ENCODE measurements at regions not wholly inside any gene's neighbourhood (a gene's known extent, or its start where the extent isn't known, plus 50 kb on each side); places are given as distances from the start of the nearest gene placed in this dataset.

DNA sequence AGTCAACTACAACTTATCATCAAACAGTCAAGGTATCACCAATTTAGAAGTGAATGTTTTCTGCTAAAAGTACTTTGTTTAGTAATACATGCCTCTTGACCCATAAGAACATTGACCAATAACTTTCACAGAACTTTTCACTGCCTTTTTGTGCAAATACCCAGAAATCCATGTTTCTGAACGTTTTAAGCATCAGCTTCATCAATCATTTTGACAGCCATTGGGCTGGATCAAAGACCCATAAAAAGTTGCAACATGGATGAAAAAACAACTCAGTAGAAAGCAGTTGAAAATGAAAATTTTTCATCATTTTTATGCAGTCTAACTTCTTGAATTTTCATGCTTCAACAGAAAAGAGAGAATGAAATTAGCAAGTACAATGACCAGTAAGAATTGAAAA is 466.7 kb downstream of the TRAM1L1 start:
- Histone ChIP-seq H3K4me2 (ENCODE audit: low read length) (no peak overlapping the region), H4K20me1 (ENCODE audit: low read length) (no peaks in the 10 kb centered on the region), H3K27me3 (ENCODE audit: low read length) (no peaks in the 10 kb centered on the region), H3K36me3 (ENCODE audit: low read depth, low read length) (no peaks in the 10 kb centered on the region), H3K9me3 (ENCODE audit: low read length) (no peaks in the 10 kb centered on the region), H3K79me2 (ENCODE audit: low read length) (no peaks in the 10 kb centered on the region), H3K27ac (ENCODE audit: low read length) (no peak overlapping the region), H3K9ac (ENCODE audit: low read length) (no peak overlapping the region), H3K4me1 (ENCODE audit: insufficient read depth, low read length) (no peaks in the 10 kb centered on the region), H3F3A (ENCODE audit: low read length, unreplicated experiment) (no peaks in the 10 kb centered on the region), H3K4me3 (ENCODE audit: low read length) (no peak overlapping the region), H3K9me2 (replicated peaks; ENCODE audit: low read length) (no peaks in the 10 kb centered on the region), H2AFZ (ENCODE audit: low read length) (no peak overlapping the region)
- no TSS peak for BruUV-seq (replicated peaks)
- ChIA-PET CTCF (no interaction called here), POLR2A (ENCODE audit: unreplicated experiment) (no interaction called here)
- intact Hi-C loops (cut with micrococcal nuclease): no loop called here
- ATAC-seq (no peak), DNase-seq (no peak)
- TF ChIP-seq EZH2phosphoT487 (IDR thresholded peaks at IDR 0.05; ENCODE audit: borderline replicate concordance, low read length) (no peak), EZH2 (IDR thresholded peaks at IDR 0.05; ENCODE audit: low read length, unreplicated experiment) (no peak)
- TF ChIP-seq, protein P1, sequence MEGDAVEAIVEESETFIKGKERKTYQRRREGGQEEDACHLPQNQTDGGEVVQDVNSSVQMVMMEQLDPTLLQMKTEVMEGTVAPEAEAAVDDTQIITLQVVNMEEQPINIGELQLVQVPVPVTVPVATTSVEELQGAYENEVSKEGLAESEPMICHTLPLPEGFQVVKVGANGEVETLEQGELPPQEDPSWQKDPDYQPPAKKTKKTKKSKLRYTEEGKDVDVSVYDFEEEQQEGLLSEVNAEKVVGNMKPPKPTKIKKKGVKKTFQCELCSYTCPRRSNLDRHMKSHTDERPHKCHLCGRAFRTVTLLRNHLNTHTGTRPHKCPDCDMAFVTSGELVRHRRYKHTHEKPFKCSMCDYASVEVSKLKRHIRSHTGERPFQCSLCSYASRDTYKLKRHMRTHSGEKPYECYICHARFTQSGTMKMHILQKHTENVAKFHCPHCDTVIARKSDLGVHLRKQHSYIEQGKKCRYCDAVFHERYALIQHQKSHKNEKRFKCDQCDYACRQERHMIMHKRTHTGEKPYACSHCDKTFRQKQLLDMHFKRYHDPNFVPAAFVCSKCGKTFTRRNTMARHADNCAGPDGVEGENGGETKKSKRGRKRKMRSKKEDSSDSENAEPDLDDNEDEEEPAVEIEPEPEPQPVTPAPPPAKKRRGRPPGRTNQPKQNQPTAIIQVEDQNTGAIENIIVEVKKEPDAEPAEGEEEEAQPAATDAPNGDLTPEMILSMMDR (conservative IDR thresholded peaks at IDR 0.05; ENCODE audit: low read depth, low read length): no peak

DNA sequence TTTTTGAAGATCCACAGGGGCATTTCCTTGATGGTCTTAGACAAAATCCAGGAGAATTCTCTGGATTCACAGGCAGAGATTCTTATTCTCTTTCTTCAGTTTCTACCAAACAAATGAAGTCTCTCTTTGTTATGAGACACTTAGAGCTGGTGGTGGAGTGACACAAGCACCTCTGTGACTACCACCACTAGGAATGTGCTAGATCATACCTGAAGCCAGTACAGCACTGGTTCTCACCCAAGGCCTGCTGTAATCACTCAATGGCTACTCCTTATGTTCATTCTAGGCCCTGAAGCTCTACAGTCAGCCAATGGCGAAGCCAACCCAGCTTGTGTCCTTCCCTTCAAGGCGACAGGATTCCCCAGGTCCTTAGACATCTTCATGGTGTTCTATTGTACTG is 482.3 kb downstream of the TRAM1L1 start:
- Histone ChIP-seq H3K4me1 (ENCODE audit: insufficient read depth, low read length) (no peaks in the 10 kb centered on the region), H3F3A (ENCODE audit: low read length, unreplicated experiment) (no peaks in the 10 kb centered on the region), H3K9me2 (replicated peaks; ENCODE audit: low read length) (no peaks in the 10 kb centered on the region), H3K36me3 (ENCODE audit: low read depth, low read length) (no peaks in the 10 kb centered on the region), H4K20me1 (ENCODE audit: low read length) (no peaks in the 10 kb centered on the region), H3K9me3 (ENCODE audit: low read length) (no peaks in the 10 kb centered on the region), H3K4me2 (ENCODE audit: low read length) (no peak overlapping the region), H3K9ac (ENCODE audit: low read length) (no peak overlapping the region), H3K4me3 (ENCODE audit: low read length) (no peak overlapping the region), H3K27ac (ENCODE audit: low read length) (no peak overlapping the region), H3K79me2 (ENCODE audit: low read length) (no peaks in the 10 kb centered on the region), H2AFZ (ENCODE audit: low read length) (no peak overlapping the region), H3K27me3 (ENCODE audit: low read length) (no peaks in the 10 kb centered on the region)
- TF ChIP-seq EZH2 (IDR thresholded peaks at IDR 0.05; ENCODE audit: low read length, unreplicated experiment) (no peak), EZH2phosphoT487 (IDR thresholded peaks at IDR 0.05; ENCODE audit: borderline replicate concordance, low read length) (no peak)
- TF ChIP-seq, protein P1 (conservative IDR thresholded peaks at IDR 0.05; ENCODE audit: low read depth, low read length): no peak
- ATAC-seq (no peak; the same call in 1 of the 2 replicates), DNase-seq (peak; percentile 13)
- no TSS peak for BruUV-seq (replicated peaks)
- ChIA-PET POLR2A (ENCODE audit: unreplicated experiment) (no interaction called here), CTCF (no interaction called here)
- intact Hi-C loops (cut with micrococcal nuclease): no loop called here

DNA sequence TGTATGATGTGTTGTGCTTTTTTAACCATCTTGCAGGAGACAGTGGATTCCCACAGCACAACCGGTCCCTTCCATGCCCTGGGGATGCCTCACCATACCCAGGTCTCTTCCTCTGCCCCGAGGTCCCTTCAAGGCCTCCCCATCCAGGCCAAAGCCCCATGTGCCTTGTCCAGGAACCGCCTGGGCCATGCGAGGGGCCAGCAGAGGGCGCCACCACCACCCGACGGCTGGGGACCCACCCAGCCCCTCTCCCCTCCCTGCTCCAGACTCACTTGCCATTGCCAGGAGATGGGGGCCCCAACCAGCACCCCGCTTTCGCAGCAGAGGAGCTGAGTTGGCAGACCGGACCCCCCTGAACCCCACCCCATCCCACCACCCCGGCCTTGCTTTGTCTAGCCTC is 485.5 kb downstream of the TRAM1L1 start:
- Histone ChIP-seq H3K4me1 (ENCODE audit: insufficient read depth, low read length) (no peaks in the 10 kb centered on the region), H3K9me2 (replicated peaks; ENCODE audit: low read length) (no peaks in the 10 kb centered on the region), H3K4me3 (ENCODE audit: low read length) (no peak overlapping the region), H3F3A (ENCODE audit: low read length, unreplicated experiment) (no peaks in the 10 kb centered on the region), H2AFZ (ENCODE audit: low read length) (no peak overlapping the region), H3K27ac (ENCODE audit: low read length) (no peak overlapping the region), H3K27me3 (ENCODE audit: low read length) (no peaks in the 10 kb centered on the region), H4K20me1 (ENCODE audit: low read length) (no peaks in the 10 kb centered on the region), H3K36me3 (ENCODE audit: low read depth, low read length) (no peaks in the 10 kb centered on the region), H3K9me3 (ENCODE audit: low read length) (no peaks in the 10 kb centered on the region), H3K9ac (ENCODE audit: low read length) (no peak overlapping the region), H3K79me2 (ENCODE audit: low read length) (no peaks in the 10 kb centered on the region), H3K4me2 (ENCODE audit: low read length) (no peak overlapping the region)
- ChIA-PET CTCF (no interaction called here), POLR2A (ENCODE audit: unreplicated experiment) (no interaction called here)
- TF ChIP-seq, protein P1 (conservative IDR thresholded peaks at IDR 0.05; ENCODE audit: low read depth, low read length): no peak
- TF ChIP-seq EZH2 (IDR thresholded peaks at IDR 0.05; ENCODE audit: low read length, unreplicated experiment) (no peak), EZH2phosphoT487 (IDR thresholded peaks at IDR 0.05; ENCODE audit: borderline replicate concordance, low read length) (no peak)
- DNase-seq (no peak), ATAC-seq (no peak)
- intact Hi-C loops (cut with micrococcal nuclease): no loop called here
- BruUV-seq (replicated peaks): no TSS peak

All from PC-3 (cell line).